Urothelium cell line (cell line): ENCODE measurements at regions not wholly inside any gene's neighbourhood (a gene's known extent, or its start where the extent isn't known, plus 50 kb on each side); places are given as distances from the start of the nearest gene placed in this dataset.
A peak's percentile ranks its signal among the peaks of the same experiment; 100 is the strongest.
"Not testable (repeated sequence)": the region's sequence is repeated elsewhere in the genome, so short reads cannot be mapped to it uniquely, and the experiment has no call there.

ENCODE experiments used
- DNase-seq: peaks from one replicate; pipeline ENCODE4 v3.0.0; 2011; ENCODE audit warnings: low spot score, mixed read lengths
- FAIRE-seq: peaks from 2 replicates; lab custom pipeline; 2011; peaks lifted over from hg19 to GRCh38; lab: Jason Lieb, UNC

DNA sequence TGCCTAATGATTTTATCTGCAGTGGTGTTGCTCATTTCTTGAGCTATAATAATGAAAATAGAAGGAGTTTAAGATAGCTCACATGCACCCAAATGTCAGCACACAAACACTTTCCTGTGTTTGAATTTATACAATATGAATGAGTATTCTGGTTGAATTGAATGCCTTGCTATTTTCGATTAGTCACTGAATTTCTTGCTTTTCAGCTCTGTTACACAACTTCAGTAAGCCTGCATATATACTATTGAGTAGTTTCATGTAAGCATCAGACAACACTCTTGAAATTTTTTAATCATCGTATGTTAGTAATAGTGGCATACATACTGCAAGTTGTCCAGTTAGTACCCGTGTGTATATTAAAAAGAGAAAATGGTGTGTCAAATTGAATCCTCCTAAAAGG lies 281.5 kb upstream of the GRIA1 start:
- DNase-seq (no peak), FAIRE-seq (no peak)

- DNase-seq (no peak), FAIRE-seq (no peak)
Observed at GRCh38 chr5:153209687-153210086, 280.8 kb upstream of the GRIA1 start.

DNA sequence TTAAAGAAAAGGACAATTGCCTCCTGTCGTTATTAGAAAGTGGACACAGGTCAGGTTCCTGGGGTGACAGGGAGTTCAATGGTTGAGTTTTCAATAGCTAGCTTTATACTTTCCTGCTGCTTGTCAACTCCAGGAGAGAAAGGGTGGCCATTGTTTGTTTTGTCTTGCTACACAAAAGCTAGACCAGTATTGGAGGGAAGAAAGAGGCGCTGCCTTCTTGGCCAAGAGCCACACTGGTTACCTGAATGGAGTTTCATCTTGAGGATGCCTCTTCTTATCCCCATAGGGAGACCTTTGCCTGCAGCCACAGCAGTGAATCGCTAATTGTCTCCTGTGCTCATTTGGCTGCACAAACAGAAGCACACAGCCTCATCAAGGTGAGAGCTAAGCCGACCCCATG lies 279.4 kb upstream of the GRIA1 start:
- FAIRE-seq = no peak
- no peak for DNase-seq

GRCh38 chr5:153212471-153212870 lies 278.0 kb upstream of the GRIA1 start:
- no peak for DNase-seq
- no peak for FAIRE-seq

GRCh38 chr5:153222936-153223335 lies 267.5 kb upstream of the GRIA1 start:
- FAIRE-seq (no peak), DNase-seq (no peak)

DNA sequence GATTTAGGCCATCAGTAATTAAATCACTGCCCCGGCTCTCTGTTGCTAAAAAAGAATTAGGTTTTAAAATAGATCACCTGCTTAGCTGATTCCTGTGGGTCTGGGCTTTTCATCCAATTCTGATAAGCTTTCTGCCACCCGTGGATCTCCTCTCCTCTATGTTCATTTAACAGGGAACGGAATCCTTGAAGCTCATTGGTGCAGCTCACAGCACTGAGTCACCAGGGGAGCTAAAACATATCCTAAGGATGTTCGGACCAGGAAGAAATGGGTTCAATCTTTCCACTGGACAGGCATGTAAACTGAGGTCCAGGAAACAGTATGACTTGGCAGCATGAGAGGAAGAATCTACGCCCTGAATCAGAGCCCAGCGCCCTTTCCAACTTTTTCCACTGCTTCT lies 267.1 kb upstream of the GRIA1 start:
- DNase-seq = no peak
- FAIRE-seq = no peak

DNA sequence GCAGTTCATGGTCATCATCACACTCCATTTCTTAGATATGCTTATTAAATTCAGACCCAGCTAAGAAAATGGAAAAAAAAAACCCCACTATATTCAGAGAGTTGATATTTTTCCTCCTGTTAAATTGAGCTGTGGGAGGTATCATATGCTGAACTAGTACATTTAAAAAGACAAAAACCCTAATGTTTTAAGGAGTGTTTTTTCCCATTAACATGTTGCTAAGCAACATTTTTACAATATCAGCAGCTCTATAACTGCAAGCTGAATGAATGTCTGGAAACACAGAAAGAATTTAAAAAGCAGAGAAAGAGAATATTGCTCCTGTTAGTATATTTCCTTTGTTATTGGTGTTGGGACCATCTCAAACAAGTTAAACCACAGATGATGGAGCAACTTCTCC lies 265.8 kb upstream of the GRIA1 start:
- no peak for FAIRE-seq
- DNase-seq = no peak

DNA sequence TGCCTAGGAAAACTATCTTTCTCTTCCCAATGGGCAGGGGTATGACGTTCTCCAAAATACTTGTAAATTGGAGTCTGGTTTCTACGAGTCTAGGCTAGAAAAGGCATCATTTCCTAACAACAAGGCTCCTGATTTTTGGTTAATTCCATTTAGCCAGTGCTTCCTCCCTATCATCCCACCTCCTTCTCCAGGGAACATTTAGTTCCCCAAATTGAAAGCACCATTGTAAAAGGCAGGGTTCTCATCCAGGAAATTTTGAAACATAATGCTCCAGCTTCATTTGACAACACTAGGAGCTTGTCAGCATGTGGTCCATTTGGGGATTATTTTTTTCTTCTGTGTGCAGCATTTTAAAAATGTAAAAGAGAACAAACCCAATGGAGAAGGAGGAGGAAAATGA lies 256.5 kb upstream of the GRIA1 start:
- FAIRE-seq = no peak
- no peak for DNase-seq

DNA sequence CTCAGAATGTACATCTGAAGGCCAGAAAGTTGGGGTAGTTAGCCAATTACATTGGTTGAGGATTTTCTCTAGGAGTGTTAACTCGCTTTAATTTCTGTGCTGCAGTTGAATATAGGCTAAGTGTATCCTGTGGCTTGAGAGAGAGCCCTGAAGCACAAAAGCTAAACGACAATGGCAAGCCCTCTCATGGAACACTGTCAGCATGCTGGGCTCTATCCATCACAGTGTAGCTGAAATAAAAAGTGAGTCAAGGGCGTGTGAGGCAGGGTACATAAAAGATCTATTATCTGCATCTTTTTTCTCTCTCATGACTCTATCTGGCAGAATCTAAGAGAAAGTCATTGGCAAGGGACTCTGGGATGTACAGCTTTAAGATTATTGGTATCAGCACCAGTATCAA lies 254.2 kb upstream of the GRIA1 start:
- FAIRE-seq = no peak

DNA sequence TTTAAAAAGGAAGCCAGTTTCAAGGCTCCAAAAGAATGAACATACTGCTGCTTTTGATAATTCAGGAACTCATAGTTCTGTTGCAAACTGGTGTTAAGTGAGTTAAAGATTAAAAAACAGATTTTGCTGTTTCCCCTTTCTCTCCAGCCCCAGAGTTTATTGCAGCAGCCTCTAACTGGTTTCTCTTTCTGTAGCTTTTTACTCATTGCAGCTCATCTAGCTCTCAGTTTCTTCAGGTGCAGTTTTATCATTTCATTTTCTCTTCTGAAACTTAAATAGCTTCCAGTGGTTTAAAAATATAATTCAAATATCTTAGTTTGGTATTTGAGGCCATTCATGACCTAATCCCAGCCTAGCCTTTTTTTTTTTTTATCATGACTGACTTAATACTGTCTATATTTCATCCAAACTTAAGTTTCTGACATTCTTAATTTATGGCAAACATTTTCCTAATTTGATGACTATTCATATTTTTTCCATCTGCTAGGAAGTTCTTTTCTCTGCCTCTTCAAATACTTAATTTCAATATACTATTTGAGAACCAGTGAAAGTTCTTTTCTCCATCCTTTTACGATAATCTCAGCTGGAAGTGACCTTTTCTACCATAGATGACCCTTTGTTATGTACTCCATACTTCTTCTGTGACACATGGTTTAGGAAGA lies 252.7 kb upstream of the GRIA1 start:
- FAIRE-seq = no peak

More for the DNA sequence above, 254.2 kb upstream of the GRIA1 start:
- no peak for DNase-seq

DNA sequence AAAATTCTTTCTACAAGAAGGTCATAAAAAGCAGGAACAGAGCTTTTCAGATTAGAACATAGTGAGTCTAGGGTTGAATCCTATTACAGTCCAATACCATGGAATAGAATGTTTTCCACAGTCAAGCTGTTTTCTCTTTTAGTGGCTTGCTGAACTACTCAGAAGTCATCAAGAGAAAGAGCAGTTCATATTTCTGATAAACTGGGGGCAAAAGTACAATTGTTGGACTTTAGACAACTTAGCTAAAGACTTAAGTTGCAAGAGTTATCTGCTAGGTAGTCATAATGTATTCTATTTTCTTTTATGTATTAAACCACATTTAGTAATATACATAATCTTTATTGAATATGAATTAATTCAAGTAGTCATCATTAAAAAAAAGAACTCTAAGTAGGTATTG lies 233.1 kb upstream of the GRIA1 start:
- no peak for DNase-seq
- no peak for FAIRE-seq

More for the DNA sequence above, 252.7 kb upstream of the GRIA1 start:
- DNase-seq = no peak

GRCh38 chr5:153258469-153258868 lies 232.0 kb upstream of the GRIA1 start:
- DNase-seq (no peak), FAIRE-seq (no peak)

- DNase-seq (peak; percentile 3), FAIRE-seq (no peak)
Observed at GRCh38 chr5:153267506-153267905, 223.0 kb upstream of the GRIA1 start.

- DNase-seq (no peak), FAIRE-seq (no peak)
Observed at GRCh38 chr5:153275695-153276094, 214.8 kb upstream of the GRIA1 start.

DNA sequence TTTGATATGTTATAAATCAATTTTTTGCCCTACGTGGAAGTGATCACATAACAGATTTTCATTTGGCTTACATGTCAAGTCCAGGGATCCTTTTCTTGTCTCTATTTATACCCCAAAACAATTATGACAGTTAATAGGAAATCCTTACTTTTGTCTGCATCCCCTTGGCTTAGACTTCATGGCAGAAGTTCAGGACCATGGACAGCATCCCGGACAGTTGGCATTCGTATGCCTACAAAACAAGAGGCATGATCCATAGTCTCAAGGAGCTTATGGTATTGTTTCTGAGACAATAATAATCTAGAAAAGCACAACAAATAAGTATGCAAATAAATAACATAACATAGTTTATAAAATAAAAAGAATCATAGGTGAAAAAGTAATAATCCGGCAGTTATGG lies 214.3 kb upstream of the GRIA1 start:
- DNase-seq (peak; percentile 41), FAIRE-seq (no peak)

DNA sequence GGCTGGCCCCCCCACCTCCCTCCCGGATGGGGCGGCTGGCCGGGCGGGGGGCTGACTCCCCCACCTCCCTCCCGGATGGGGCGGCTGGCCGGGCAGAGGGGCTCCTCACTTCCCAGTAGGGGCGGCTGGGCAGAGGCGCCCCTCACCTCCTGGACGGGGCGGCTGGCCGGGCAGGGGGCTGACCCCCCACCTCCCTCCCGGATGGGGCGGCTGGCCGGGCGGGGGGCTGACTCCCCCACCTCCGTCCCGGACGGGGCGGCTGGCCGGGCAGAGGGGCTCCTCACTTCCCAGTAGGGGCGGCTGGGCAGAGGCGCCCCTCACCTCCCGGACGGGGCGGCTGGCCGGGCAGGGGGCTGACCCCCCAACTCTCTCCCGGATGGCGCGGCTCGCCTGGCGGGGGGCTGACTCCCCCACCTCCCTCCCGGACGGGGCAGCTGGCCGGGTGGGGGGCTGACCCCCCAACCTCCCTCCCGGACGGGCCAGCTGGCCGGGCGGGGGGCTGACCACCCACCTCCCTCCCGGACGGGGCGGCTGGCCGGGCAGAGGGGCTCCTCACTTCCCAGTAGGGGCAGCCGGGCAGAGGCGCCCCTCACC lies 194.1 kb upstream of the GRIA1 start:
- not testable (repeated sequence) for FAIRE-seq

GRCh38 chr5:153299891-153300290 lies 190.6 kb upstream of the GRIA1 start:
- DNase-seq (no peak), FAIRE-seq (no peak)

More for the DNA sequence above, 194.1 kb upstream of the GRIA1 start:
- not testable (repeated sequence) for DNase-seq

DNA sequence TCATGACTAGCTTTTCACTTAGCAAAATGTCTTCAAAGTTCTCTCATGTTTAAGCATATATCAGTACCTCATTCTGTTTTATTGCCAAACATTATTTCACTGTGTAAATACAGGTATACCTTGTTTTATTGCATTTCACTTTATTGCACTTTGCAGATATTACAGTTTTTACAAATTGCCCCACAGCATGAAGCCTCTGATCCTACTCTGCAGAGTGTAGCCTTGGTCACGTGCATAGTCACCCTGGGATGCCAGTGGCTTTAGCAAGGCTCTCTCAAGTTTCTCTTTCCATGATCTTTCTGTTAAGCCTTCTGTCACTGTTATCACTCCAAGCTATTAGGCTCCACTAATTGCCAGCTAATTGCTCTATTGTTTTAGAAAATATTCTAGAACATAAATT lies 182.2 kb upstream of the GRIA1 start:
- DNase-seq = no peak
- FAIRE-seq = no peak

- DNase-seq (no peak), FAIRE-seq (no peak)
Observed at GRCh38 chr5:153318556-153318955, 171.9 kb upstream of the GRIA1 start.

GRCh38 chr5:153321478-153321877 lies 169.0 kb upstream of the GRIA1 start:
- DNase-seq = no peak
- no peak for FAIRE-seq

GRCh38 chr5:153340139-153340538 lies 150.3 kb upstream of the GRIA1 start:
- no peak for DNase-seq
- no peak for FAIRE-seq

DNA sequence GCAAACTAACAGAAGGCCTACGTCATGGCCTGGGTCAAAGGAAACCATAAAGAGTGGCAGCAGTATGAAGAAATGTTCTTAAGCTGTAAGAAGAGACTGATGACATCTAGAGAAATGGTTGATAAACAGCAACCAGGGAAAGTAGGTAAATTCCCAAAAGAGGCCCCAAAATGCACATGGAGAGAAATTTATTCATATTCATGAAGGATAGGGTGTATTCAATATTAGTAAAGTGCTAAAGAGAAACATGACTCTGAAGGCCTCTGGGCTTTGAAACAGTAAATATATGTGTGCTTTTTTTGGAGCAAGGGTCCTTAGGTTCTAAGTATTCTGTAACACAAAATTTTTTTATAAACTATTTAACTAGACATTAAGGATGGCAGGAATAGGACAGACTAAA lies 149.7 kb upstream of the GRIA1 start:
- DNase-seq = no peak
- no peak for FAIRE-seq

DNA sequence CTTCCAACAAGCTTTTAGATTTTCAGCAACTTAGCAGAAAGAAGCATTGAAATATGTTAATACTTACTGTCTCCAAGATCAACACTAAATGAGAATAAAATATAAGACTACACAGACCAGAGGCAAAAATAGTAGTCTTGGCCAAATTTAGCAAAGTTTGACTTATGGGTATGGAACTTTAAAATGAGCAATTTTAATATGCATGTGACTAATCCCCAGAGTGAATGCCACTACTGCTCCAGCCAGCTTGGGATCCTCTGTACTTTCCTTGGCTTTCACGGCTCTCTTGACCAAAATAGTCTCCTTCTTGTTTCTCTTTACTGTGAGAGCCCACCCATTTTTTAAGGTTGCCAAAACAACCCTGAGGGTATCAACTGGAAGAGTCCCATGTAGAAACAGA lies 148.0 kb upstream of the GRIA1 start:
- FAIRE-seq (no peak), DNase-seq (no peak)
